H9 (cell line): ENCODE measurements at regions not wholly inside any gene's neighbourhood (a gene's known extent, or its start where the extent isn't known, plus 50 kb on each side); places are given as distances from the start of the nearest gene placed in this dataset.
"Not testable (repeated sequence)": the region's sequence is repeated elsewhere in the genome, so short reads cannot be mapped to it uniquely, and the experiment has no call there.

Experiments
- DNase-seq: peaks from one replicate; pipeline ENCODE4 v3.0.0-alpha.2; 2017
- H2AFZ ChIP-seq: one replicate; pipeline ENCODE4 v1.6.1; 2013; ENCODE audit warnings: mild to moderate bottlenecking, low read length, control low read depth, moderate library complexity
- H2AK5ac ChIP-seq: 2 replicates; pipeline ENCODE4 v1.6.1; 2013; ENCODE audit warnings: low read length, control low read depth, mixed read lengths; ENCODE audit not compliant: insufficient read length
- H2BK120ac ChIP-seq: one replicate; pipeline ENCODE4 v1.6.1; 2013; ENCODE audit warnings: low read depth, mild to moderate bottlenecking, low read length, control low read depth, inconsistent platforms; ENCODE audit not compliant: poor library complexity, severe bottlenecking
- H2BK12ac ChIP-seq: 2 replicates; pipeline ENCODE4 v1.6.1; 2013; ENCODE audit warnings: low read length, control low read depth, mixed read lengths, low read depth; ENCODE audit not compliant: insufficient read length
- H2BK15ac ChIP-seq: 2 replicates; pipeline ENCODE4 v1.6.1; 2013; ENCODE audit warnings: low read depth, low read length, control low read depth
- H2BK20ac ChIP-seq: one replicate; pipeline ENCODE4 v1.6.1; 2013; ENCODE audit warnings: low read depth, mild to moderate bottlenecking, low read length, control low read depth, inconsistent platforms; ENCODE audit not compliant: poor library complexity, severe bottlenecking
- H2BK5ac ChIP-seq: 2 replicates; pipeline ENCODE4 v1.6.1; 2013; ENCODE audit warnings: low read length, control low read depth, mixed read lengths; ENCODE audit not compliant: insufficient read length
- H3K14ac ChIP-seq: 2 replicates; pipeline ENCODE4 v1.6.1; 2013; ENCODE audit warnings: low read length, control low read depth; ENCODE audit not compliant: insufficient read depth
- H3K18ac ChIP-seq: 2 replicates; pipeline ENCODE4 v1.6.1; 2013; ENCODE audit warnings: low read depth, mild to moderate bottlenecking, mixed read lengths, low read length, control low read depth; ENCODE audit not compliant: insufficient read length
- H3K23ac ChIP-seq: 2 replicates; pipeline ENCODE4 v1.6.1; 2013; ENCODE audit warnings: low read length, control low read depth, mixed read lengths, low read depth; ENCODE audit not compliant: insufficient read length
- H3K23me2 ChIP-seq: 2 replicates; pipeline ENCODE4 v1.6.1; 2013; ENCODE audit warnings: low read depth, mild to moderate bottlenecking, mixed read lengths, low read length, control low read depth; ENCODE audit not compliant: insufficient read length, poor library complexity, severe bottlenecking
- H3K27ac ChIP-seq: 2 replicates; pipeline ENCODE4 v1.5.1; 2013; ENCODE audit warnings: low read length, control low read depth, mixed read lengths, low read depth; ENCODE audit not compliant: insufficient read length
- H3K27me3 ChIP-seq: 2 replicates; pipeline ENCODE4 v1.6.1; 2013; ENCODE audit warnings: low read length, control low read depth, inconsistent platforms; ENCODE audit not compliant: insufficient read depth
- H3K4ac ChIP-seq: 2 replicates; pipeline ENCODE4 v1.6.1; 2013; ENCODE audit warnings: low read depth, mild to moderate bottlenecking, control low read depth, inconsistent platforms, low read length, moderate library complexity
- H3K4me1 ChIP-seq: 2 replicates; pipeline ENCODE4 v1.6.1; 2013; ENCODE audit warnings: low read length, control low read depth, inconsistent platforms; ENCODE audit not compliant: insufficient read depth
- H3K4me2 ChIP-seq: 2 replicates; pipeline ENCODE4 v1.6.1; 2013; ENCODE audit warnings: low read length, control low read depth, mixed read lengths; ENCODE audit not compliant: insufficient read length, insufficient read depth
- H3K56ac ChIP-seq: 2 replicates; pipeline ENCODE4 v1.6.1; 2013; ENCODE audit warnings: low read depth, mild to moderate bottlenecking, mixed read lengths, low read length, control low read depth; ENCODE audit not compliant: insufficient read length
- H3K79me1 ChIP-seq: 2 replicates; pipeline ENCODE4 v1.6.1; 2013; ENCODE audit warnings: low read depth, mild to moderate bottlenecking, moderate library complexity, low read length, control low read depth, inconsistent platforms; ENCODE audit not compliant: insufficient read depth, poor library complexity, severe bottlenecking
- H3K79me2 ChIP-seq: 2 replicates; pipeline ENCODE4 v1.6.1; 2013; ENCODE audit warnings: low read length, control low read depth, inconsistent platforms; ENCODE audit not compliant: insufficient read depth
- H3K9ac ChIP-seq: 2 replicates; pipeline ENCODE4 v1.6.1; 2013; ENCODE audit warnings: low read length, control low read depth, mixed read lengths; ENCODE audit not compliant: insufficient read length; ENCODE audit errors: extremely low read depth
- H3K9me3 ChIP-seq: one replicate; pipeline ENCODE4 v1.6.1; 2013; ENCODE audit warnings: low read depth, low read length, inconsistent platforms; ENCODE audit not compliant: control insufficient read depth
- H3T11ph ChIP-seq: one replicate; pipeline ENCODE4 v1.6.1; 2013; ENCODE audit warnings: mild to moderate bottlenecking, low read length, control low read depth, inconsistent platforms
- H4K20me1 ChIP-seq: one replicate; pipeline ENCODE4 v1.6.1; 2013; ENCODE audit not compliant: control insufficient read depth, insufficient read length, insufficient read depth
- H4K5ac ChIP-seq: 2 replicates; pipeline ENCODE4 v1.6.1; 2013; ENCODE audit warnings: low read depth, mild to moderate bottlenecking, mixed read lengths, low read length, control low read depth; ENCODE audit not compliant: insufficient read length
- H4K8ac ChIP-seq: replicated peaks from 2 replicates; pipeline ENCODE4 v1.6.1; 2013; ENCODE audit warnings: low read length, control low read depth, mixed read lengths, low read depth; ENCODE audit not compliant: insufficient read length
- H4K91ac ChIP-seq: 2 replicates; pipeline ENCODE4 v1.6.1; 2013; ENCODE audit warnings: low read depth, mild to moderate bottlenecking, moderate library complexity, mixed read lengths, low read length, control low read depth; ENCODE audit not compliant: insufficient read length
- H3K27ac Mint-ChIP-seq, 3 experiments: 2 replicates in 2 of 3; 3 replicates in 1 of 3; pipeline ENCODE4 v1.8.0; 2020 to 2021; ENCODE audit warnings: mixed read lengths in 3 of 3, mild to moderate bottlenecking in 1 of 3, moderate library complexity in 1 of 3
- H3K27me3 Mint-ChIP-seq: 2 replicates; pipeline ENCODE4 v1.8.0; 2021; ENCODE audit warnings: low read depth, mild to moderate bottlenecking, moderate library complexity, mixed read lengths
- H3K36me3 Mint-ChIP-seq, 3 experiments: 2 replicates in 2 of 3; 3 replicates in 1 of 3; pipeline ENCODE4 v1.8.0; 2020 to 2021; ENCODE audit warnings: low read depth in 3 of 3, mixed read lengths in 3 of 3; ENCODE audit not compliant: insufficient read depth in 1 of 3
- H3K4me1 Mint-ChIP-seq, 2 experiments: 2 replicates each; pipeline ENCODE4 v1.8.0; 2020; ENCODE audit warnings: mixed read lengths in 2 of 2
- H3K4me3 Mint-ChIP-seq, 2 experiments: 2 replicates in 1 of 2; 3 replicates in 1 of 2; pipeline ENCODE4 v1.8.0; 2020 to 2021; ENCODE audit warnings: mild to moderate bottlenecking in 2 of 2, mixed read lengths in 2 of 2, moderate library complexity in 1 of 2
- H3K9me3 Mint-ChIP-seq, 2 experiments: 2 replicates in 1 of 2; 3 replicates in 1 of 2; pipeline ENCODE4 v1.8.0; 2020; ENCODE audit warnings: mild to moderate bottlenecking in 2 of 2, mixed read lengths in 2 of 2, moderate library complexity in 1 of 2
- WGBS: extraction: QIAGEN DNeasy Blood & Tissue Kit; methylation state at CpG from one replicate; pipeline ENCODE4 v1.1.7; 2013; ENCODE audit warnings: missing lambda C conversion rate, low lambda C conversion rate, mixed read lengths; ENCODE audit not compliant: insufficient read length; ENCODE audit errors: extremely low coverage; 5-methylcytosine and 5-hydroxymethylcytosine counted together

DNA sequence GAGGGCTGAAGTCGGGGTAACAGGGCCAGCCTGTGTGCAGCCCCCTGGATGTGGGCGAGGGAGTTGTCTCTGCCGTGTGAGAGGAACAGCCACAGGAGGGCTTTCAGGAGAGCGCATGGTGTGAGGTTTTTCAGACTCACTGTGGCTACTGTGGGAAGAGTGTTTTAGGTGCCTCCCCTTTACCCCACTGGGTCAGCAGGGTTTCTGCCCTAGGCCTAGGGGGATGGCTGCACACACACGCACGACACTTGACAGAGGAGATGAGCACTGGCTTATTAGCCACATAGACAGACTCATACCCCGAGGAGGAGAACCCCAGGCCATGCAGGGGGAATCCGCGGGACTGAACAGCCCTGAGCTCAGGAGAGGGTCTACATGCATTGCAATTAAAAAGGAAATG is 70.8 kb upstream of the GOLGA6L6 start:
- not testable (repeated sequence) for H2BK12ac ChIP-seq, H3K4me3 Mint-ChIP-seq, H3K56ac ChIP-seq, H3K27me3 ChIP-seq, H3K9ac ChIP-seq, H4K8ac ChIP-seq, H3K36me3 Mint-ChIP-seq, H3K27me3 Mint-ChIP-seq, H3K27ac ChIP-seq, H3K79me1 ChIP-seq, H3K4me1 Mint-ChIP-seq, H2BK15ac ChIP-seq, H2BK120ac ChIP-seq, H3K9me3 ChIP-seq, H3T11ph ChIP-seq, H2BK5ac ChIP-seq, H3K4me1 ChIP-seq, H2BK20ac ChIP-seq, H3K4ac ChIP-seq, H3K9me3 Mint-ChIP-seq, H4K91ac ChIP-seq, H3K79me2 ChIP-seq, H3K27ac Mint-ChIP-seq, H3K23ac ChIP-seq, H4K20me1 ChIP-seq, H3K14ac ChIP-seq, DNase-seq, H4K5ac ChIP-seq, H2AFZ ChIP-seq, H2AK5ac ChIP-seq, H3K4me2 ChIP-seq, H3K18ac ChIP-seq, H3K23me2 ChIP-seq
- no CpG with 5 or more reads among the region's 9 CpGs for WGBS

DNA sequence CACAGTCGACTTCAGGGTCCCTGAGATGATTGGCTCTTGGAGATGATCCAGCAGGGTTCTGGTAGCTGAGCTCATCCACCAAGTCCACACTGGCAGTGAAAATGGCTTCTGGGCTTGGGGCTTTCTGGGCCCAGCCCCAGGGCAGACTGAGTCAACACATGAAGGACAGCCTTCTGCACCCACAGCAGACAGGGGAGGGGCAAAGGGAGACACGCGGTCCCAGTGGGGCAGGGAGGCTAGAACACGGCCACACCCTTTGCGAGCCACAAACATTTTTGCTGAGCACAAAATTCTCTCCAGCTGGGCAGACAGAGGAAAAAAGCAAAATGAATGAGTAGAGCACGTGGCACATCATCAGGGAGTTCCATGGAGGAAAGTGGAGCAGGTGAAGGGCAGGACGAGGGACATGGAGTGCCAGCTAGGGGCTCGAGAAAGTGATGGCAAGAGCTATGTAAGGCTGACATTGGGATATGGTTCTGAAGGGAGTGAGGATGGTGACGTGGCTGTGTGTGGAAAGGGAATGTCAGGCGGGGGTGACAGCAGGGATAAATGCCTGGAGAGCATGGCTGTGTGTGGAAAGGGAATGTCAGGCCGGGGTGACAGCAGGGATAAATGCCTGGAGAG is 70.2 kb upstream of the GOLGA6L6 start:
- not testable (repeated sequence) for H3K4me1 ChIP-seq, DNase-seq, H4K5ac ChIP-seq, H3K27me3 Mint-ChIP-seq, H3K9me3 Mint-ChIP-seq, H3K9me3 ChIP-seq, H2BK120ac ChIP-seq, H3K23ac ChIP-seq, H3T11ph ChIP-seq, H3K27ac ChIP-seq, H2BK20ac ChIP-seq, H3K9ac ChIP-seq, H3K79me1 ChIP-seq, H3K4me3 Mint-ChIP-seq, H3K18ac ChIP-seq, H4K91ac ChIP-seq, H4K20me1 ChIP-seq, H2AK5ac ChIP-seq, H3K4me2 ChIP-seq, H3K23me2 ChIP-seq, H3K4me1 Mint-ChIP-seq, H3K14ac ChIP-seq, H2BK15ac ChIP-seq, H2AFZ ChIP-seq, H2BK12ac ChIP-seq, H3K27me3 ChIP-seq, H3K79me2 ChIP-seq, H3K4ac ChIP-seq, H3K27ac Mint-ChIP-seq, H2BK5ac ChIP-seq, H3K56ac ChIP-seq, H3K36me3 Mint-ChIP-seq, H4K8ac ChIP-seq
- WGBS: no CpG with 5 or more reads among the region's 11 CpGs
